ENCODE measurements at regions not wholly inside any gene's neighbourhood (a gene's known extent, or its start where the extent isn't known, plus 50 kb on each side); places are given as distances from the start of the nearest gene placed in this dataset.

GRCh38 chr3:161999846-162000245 is 503.2 kb downstream of the OTOL1 start:
- TF ChIP-seq CTCF (IDR thresholded peaks at IDR 0.05; ENCODE audit: insufficient read depth, low read length, poor library complexity, severe bottlenecking): no peak
- DNase-seq (ENCODE audit: low read depth): no peak
- H3K27me3 ChIP-seq (ENCODE audit: control insufficient read depth, insufficient read depth, low read length): no peaks in the 10 kb centered on the region
- H3K36me3 ChIP-seq (ENCODE audit: control insufficient read depth, insufficient read depth, low read length): no peaks in the 10 kb centered on the region
- no peak overlapping the region for H3K4me3 ChIP-seq (ENCODE audit: low read depth, low read length)

- DNase-seq (ENCODE audit: low read depth): no peak
- no peak overlapping the region for H3K4me3 ChIP-seq (ENCODE audit: low read depth, low read length)
- no peaks in the 10 kb centered on the region for H3K27me3 ChIP-seq (ENCODE audit: control insufficient read depth, insufficient read depth, low read length)
- TF ChIP-seq CTCF (IDR thresholded peaks at IDR 0.05; ENCODE audit: insufficient read depth, low read length, poor library complexity, severe bottlenecking): no peak
- H3K36me3 ChIP-seq (ENCODE audit: control insufficient read depth, insufficient read depth, low read length): no peaks in the 10 kb centered on the region
These were observed 511.1 kb downstream of the OTOL1 start for GRCh38 chr3:162007722-162008121.

GRCh38 chr3:162012633-162013032 is 516.0 kb downstream of the OTOL1 start:
- no peak for DNase-seq (ENCODE audit: low read depth)
- Histone ChIP-seq H3K36me3 (ENCODE audit: control insufficient read depth, insufficient read depth, low read length) (no peaks in the 10 kb centered on the region), H3K27me3 (ENCODE audit: control insufficient read depth, insufficient read depth, low read length) (no peaks in the 10 kb centered on the region), H3K4me3 (ENCODE audit: low read depth, low read length) (no peak overlapping the region)
- TF ChIP-seq CTCF (IDR thresholded peaks at IDR 0.05; ENCODE audit: insufficient read depth, low read length, poor library complexity, severe bottlenecking): no peak

GRCh38 chr3:162014284-162014683 is 517.7 kb downstream of the OTOL1 start:
- no peak overlapping the region for H3K4me3 ChIP-seq (ENCODE audit: low read depth, low read length)
- DNase-seq (ENCODE audit: low read depth): no peak
- no peaks in the 10 kb centered on the region for H3K27me3 ChIP-seq (ENCODE audit: control insufficient read depth, insufficient read depth, low read length)
- H3K36me3 ChIP-seq (ENCODE audit: control insufficient read depth, insufficient read depth, low read length): no peaks in the 10 kb centered on the region
- TF ChIP-seq CTCF (IDR thresholded peaks at IDR 0.05; ENCODE audit: insufficient read depth, low read length, poor library complexity, severe bottlenecking): no peak

- Histone ChIP-seq H3K27me3 (ENCODE audit: control insufficient read depth, insufficient read depth, low read length) (no peaks in the 10 kb centered on the region), H3K4me3 (ENCODE audit: low read depth, low read length) (no peak overlapping the region), H3K36me3 (ENCODE audit: control insufficient read depth, insufficient read depth, low read length) (no peaks in the 10 kb centered on the region)
- no peak for TF ChIP-seq CTCF (IDR thresholded peaks at IDR 0.05; ENCODE audit: insufficient read depth, low read length, poor library complexity, severe bottlenecking)
- no peak for DNase-seq (ENCODE audit: low read depth)
These were observed 519.2 kb downstream of the OTOL1 start for GRCh38 chr3:162015856-162016255.

GRCh38 chr3:162019817-162020216 is 523.2 kb downstream of the OTOL1 start:
- H3K4me3 ChIP-seq (ENCODE audit: low read depth, low read length): no peak overlapping the region
- TF ChIP-seq CTCF (IDR thresholded peaks at IDR 0.05; ENCODE audit: insufficient read depth, low read length, poor library complexity, severe bottlenecking): no peak
- H3K36me3 ChIP-seq (ENCODE audit: control insufficient read depth, insufficient read depth, low read length): no peaks in the 10 kb centered on the region
- no peaks in the 10 kb centered on the region for H3K27me3 ChIP-seq (ENCODE audit: control insufficient read depth, insufficient read depth, low read length)
- DNase-seq (ENCODE audit: low read depth): no peak
